ENCODE measurements at regions not wholly inside any gene's neighbourhood (a gene's known extent, or its start where the extent isn't known, plus 50 kb on each side); places are given as distances from the start of the nearest gene placed in this dataset.

DNA sequence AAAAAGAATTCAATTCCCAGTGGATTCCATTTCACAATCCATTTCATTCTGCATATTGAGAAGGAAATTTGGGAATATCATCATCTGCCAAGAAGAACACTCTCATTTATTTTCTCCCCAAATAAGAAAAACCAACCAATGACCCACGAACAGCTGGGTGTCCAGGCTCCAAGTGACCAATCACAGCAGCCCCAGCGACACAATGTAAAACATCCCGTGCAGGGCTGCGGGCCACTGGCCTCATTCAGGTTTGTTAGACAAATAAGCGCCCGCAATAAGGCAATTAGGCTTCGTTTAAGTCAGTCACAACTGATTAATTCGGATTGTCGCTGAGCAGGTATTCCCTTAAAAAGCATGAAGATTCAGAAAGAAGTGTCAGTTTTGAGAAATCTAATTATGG, 378.6 kb downstream of the EIPR1 start:
- Histone ChIP-seq H3K27me3 (ENCODE audit: low read depth, low read length) (0 out of 2 replicates have a peak, but pooled peaks cover 4% of the 10 kb centered on the region), H2AFZ (ENCODE audit: low read depth, low read length) (no peak overlapping the region), H3K79me2 (ENCODE audit: low read length) (no peaks in the 10 kb centered on the region), H3K36me3 (replicated peaks; ENCODE audit: low read depth, low read length) (no peaks in the 10 kb centered on the region), H3K4me2 (ENCODE audit: low read length) (no peak overlapping the region), H3K27ac (ENCODE audit: low read length) (no peak overlapping the region), H3K9ac (ENCODE audit: low read length) (no peak overlapping the region), H3K9me3 (ENCODE audit: insufficient read depth, low read length) (no peaks in the 10 kb centered on the region), H4K20me1 (ENCODE audit: insufficient read depth, low read length) (no peaks in the 10 kb centered on the region), H3K4me1 (ENCODE audit: low read length) (no peaks in the 10 kb centered on the region), H3K4me3 (ENCODE audit: low read length) (no peak overlapping the region)
- TF ChIP-seq, protein P1, sequence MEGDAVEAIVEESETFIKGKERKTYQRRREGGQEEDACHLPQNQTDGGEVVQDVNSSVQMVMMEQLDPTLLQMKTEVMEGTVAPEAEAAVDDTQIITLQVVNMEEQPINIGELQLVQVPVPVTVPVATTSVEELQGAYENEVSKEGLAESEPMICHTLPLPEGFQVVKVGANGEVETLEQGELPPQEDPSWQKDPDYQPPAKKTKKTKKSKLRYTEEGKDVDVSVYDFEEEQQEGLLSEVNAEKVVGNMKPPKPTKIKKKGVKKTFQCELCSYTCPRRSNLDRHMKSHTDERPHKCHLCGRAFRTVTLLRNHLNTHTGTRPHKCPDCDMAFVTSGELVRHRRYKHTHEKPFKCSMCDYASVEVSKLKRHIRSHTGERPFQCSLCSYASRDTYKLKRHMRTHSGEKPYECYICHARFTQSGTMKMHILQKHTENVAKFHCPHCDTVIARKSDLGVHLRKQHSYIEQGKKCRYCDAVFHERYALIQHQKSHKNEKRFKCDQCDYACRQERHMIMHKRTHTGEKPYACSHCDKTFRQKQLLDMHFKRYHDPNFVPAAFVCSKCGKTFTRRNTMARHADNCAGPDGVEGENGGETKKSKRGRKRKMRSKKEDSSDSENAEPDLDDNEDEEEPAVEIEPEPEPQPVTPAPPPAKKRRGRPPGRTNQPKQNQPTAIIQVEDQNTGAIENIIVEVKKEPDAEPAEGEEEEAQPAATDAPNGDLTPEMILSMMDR (IDR thresholded peaks at IDR 0.05; ENCODE audit: low read depth, low read length) = no peak
- TF ChIP-seq EZH2phosphoT487 (IDR thresholded peaks at IDR 0.05; ENCODE audit: low read depth) = no peak

DNA sequence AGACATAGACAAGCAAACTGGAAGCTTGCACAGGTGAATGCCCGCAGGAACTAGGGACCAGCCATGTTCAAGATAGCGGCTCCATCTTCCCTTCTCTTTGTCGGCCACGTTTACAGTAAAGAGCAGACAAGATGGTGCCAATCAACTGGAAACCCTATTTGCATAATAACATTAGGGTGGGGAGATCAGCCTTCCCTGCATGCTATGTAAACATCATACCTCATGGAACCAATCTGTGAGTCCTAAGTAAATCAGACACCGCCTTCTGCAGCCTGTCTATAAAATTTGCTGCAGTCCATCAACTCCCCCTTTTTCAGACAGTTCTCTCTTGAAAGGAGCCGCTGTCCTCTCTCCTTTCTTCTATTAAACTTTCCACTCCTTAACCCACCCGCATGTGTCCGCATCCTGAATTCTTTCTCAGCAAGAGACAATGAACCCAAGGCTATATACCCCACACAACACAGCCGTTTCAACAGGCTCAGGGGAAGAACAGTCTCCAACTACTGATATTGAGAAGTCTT, 384.4 kb downstream of the EIPR1 start:
- Histone ChIP-seq H3K27ac (ENCODE audit: low read length) (no peak overlapping the region), H3K4me1 (ENCODE audit: low read length) (no peaks in the 10 kb centered on the region), H3K4me2 (ENCODE audit: low read length) (no peak overlapping the region), H3K27me3 (ENCODE audit: low read depth, low read length) (0 out of 2 replicates have a peak, but pooled peaks cover 4% of the 10 kb centered on the region), H3K4me3 (ENCODE audit: low read length) (no peak overlapping the region), H3K9ac (ENCODE audit: low read length) (no peak overlapping the region), H3K36me3 (replicated peaks; ENCODE audit: low read depth, low read length) (no peaks in the 10 kb centered on the region), H3K9me3 (ENCODE audit: insufficient read depth, low read length) (no peaks in the 10 kb centered on the region), H2AFZ (ENCODE audit: low read depth, low read length) (no peak overlapping the region), H3K79me2 (ENCODE audit: low read length) (no peaks in the 10 kb centered on the region), H4K20me1 (ENCODE audit: insufficient read depth, low read length) (no peaks in the 10 kb centered on the region)
- TF ChIP-seq, protein P1 (IDR thresholded peaks at IDR 0.05; ENCODE audit: low read depth, low read length) = no peak
- no peak for TF ChIP-seq EZH2phosphoT487 (IDR thresholded peaks at IDR 0.05; ENCODE audit: low read depth)

- H3K9ac ChIP-seq (ENCODE audit: low read length) = no peak overlapping the region
- no peaks in the 10 kb centered on the region for H3K36me3 ChIP-seq (replicated peaks; ENCODE audit: low read depth, low read length)
- TF ChIP-seq EZH2phosphoT487 (IDR thresholded peaks at IDR 0.05; ENCODE audit: low read depth) = no peak
- TF ChIP-seq, protein P1 (IDR thresholded peaks at IDR 0.05; ENCODE audit: low read depth, low read length) = no peak
- no peaks in the 10 kb centered on the region for H4K20me1 ChIP-seq (ENCODE audit: insufficient read depth, low read length)
- H3K4me2 ChIP-seq (ENCODE audit: low read length) = no peak overlapping the region
- H3K4me1 ChIP-seq (ENCODE audit: low read length) = no peaks in the 10 kb centered on the region
- H3K79me2 ChIP-seq (ENCODE audit: low read length) = no peaks in the 10 kb centered on the region
- H3K27me3 ChIP-seq (ENCODE audit: low read depth, low read length) = 0 out of 2 replicates have a peak, but pooled peaks cover 4% of the 10 kb centered on the region
- no peak overlapping the region for H3K27ac ChIP-seq (ENCODE audit: low read length)
- H3K4me3 ChIP-seq (ENCODE audit: low read length) = no peak overlapping the region
- no peak overlapping the region for H2AFZ ChIP-seq (ENCODE audit: low read depth, low read length)
- no peaks in the 10 kb centered on the region for H3K9me3 ChIP-seq (ENCODE audit: insufficient read depth, low read length)
Observed at GRCh38 chr2:2992634-2993033, 385.0 kb downstream of the EIPR1 start.

DNA sequence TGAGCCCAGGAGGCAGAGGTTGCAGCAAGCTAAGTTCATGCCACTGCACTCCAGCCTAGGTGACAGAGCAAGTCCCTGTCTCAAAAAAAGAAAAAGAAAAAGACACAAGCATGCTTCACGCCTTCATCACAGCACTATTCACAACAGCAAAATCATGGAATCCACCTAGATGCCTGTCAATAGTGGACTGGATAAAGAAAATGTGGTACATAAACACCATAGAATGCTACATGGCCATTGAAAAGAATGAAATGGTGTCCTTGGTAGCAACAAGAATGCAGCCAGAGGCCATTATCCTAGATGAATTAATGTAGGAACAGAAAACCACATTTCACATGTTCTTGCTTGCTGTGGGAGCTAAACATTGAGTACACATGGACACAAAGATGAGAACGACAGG, 392.6 kb downstream of the EIPR1 start:
- Histone ChIP-seq H3K27me3 (ENCODE audit: low read depth, low read length) (no peaks in the 10 kb centered on the region), H3K4me3 (ENCODE audit: low read length) (no peak overlapping the region), H3K36me3 (replicated peaks; ENCODE audit: low read depth, low read length) (no peaks in the 10 kb centered on the region), H3K27ac (ENCODE audit: low read length) (no peak overlapping the region), H3K4me2 (ENCODE audit: low read length) (no peak overlapping the region), H2AFZ (ENCODE audit: low read depth, low read length) (no peak overlapping the region), H3K9me3 (ENCODE audit: insufficient read depth, low read length) (no peaks in the 10 kb centered on the region), H4K20me1 (ENCODE audit: insufficient read depth, low read length) (no peaks in the 10 kb centered on the region), H3K9ac (ENCODE audit: low read length) (no peak overlapping the region), H3K4me1 (ENCODE audit: low read length) (no peaks in the 10 kb centered on the region), H3K79me2 (ENCODE audit: low read length) (no peaks in the 10 kb centered on the region)
- no peak for TF ChIP-seq EZH2phosphoT487 (IDR thresholded peaks at IDR 0.05; ENCODE audit: low read depth)
- TF ChIP-seq, protein P1 (IDR thresholded peaks at IDR 0.05; ENCODE audit: low read depth, low read length) = no peak
